ENCODE measurements at regions not wholly inside any gene's neighbourhood (a gene's known extent, or its start where the extent isn't known, plus 50 kb on each side); places are given as distances from the start of the nearest gene placed in this dataset.

- Histone ChIP-seq H2AFZ (ENCODE audit: low read depth, low read length) (no peak overlapping the region), H3K4me2 (ENCODE audit: insufficient read depth, low read length) (no peak overlapping the region), H3K9ac (replicated peaks; ENCODE audit: extremely low read depth, insufficient read depth, low read length) (no peak overlapping the region), H3K27me3 (ENCODE audit: control insufficient read depth in 2 of 2, insufficient read depth in 2 of 2, low read length in 2 of 2) (peaks cover 5 to 6% of the 10 kb centered on the region in 2 experiments), H3K9me3 (replicated peaks; ENCODE audit: control insufficient read depth, insufficient read depth, low read length) (no peaks in the 10 kb centered on the region), H3K36me3 (ENCODE audit: control insufficient read depth in 2 of 2, extremely low read depth in 1 of 2, insufficient read depth in 2 of 2, low read length in 2 of 2) (no peaks in the 10 kb centered on the region), H3K27ac (ENCODE audit: insufficient read depth, low read depth, low read length) (no peak overlapping the region), H4K20me1 (replicated peaks; ENCODE audit: control insufficient read depth, extremely low read depth, insufficient read depth, low read length) (no peaks in the 10 kb centered on the region), H3K9me1 (replicated peaks; ENCODE audit: control insufficient read depth, extremely low read depth, insufficient read depth, low read length) (no peaks in the 10 kb centered on the region), H3K4me3 (replicated peaks in 1 of 3; ENCODE audit: insufficient read depth in 1 of 3, low read depth in 1 of 3, low read length in 3 of 3) (no peak overlapping the region), H3K4me1 (ENCODE audit: control insufficient read depth, extremely low read depth, insufficient read depth, low read length) (no peaks in the 10 kb centered on the region), H3K79me2 (ENCODE audit: control insufficient read depth, insufficient read depth, low read length) (no peaks in the 10 kb centered on the region)
- POLR2A ChIA-PET = no interaction called here
- dilution Hi-C loops (cut with MboI; ENCODE audit: extremely low pct_ligation_motif_present, low sequenced_read_pairs) = no loop called here
- intact Hi-C loops (cut with micrococcal nuclease) = no loop called here
- CTCF ChIA-PET = no interaction called here
- DNase-seq (ENCODE audit: low read depth, low spot score) (no peak), FAIRE-seq (no peak)
- TF ChIP-seq CTCF (IDR thresholded peaks at IDR 0.05; ENCODE audit: extremely low read depth in 1 of 2, insufficient read depth in 1 of 2, low read depth in 1 of 2, low read length in 2 of 2) = no peak
- no peak for TF ChIP-seq POLR2A (IDR thresholded peaks at IDR 0.05; ENCODE audit: low read depth, low read length)
- no peak for TF ChIP-seq JUN (IDR thresholded peaks at IDR 0.05; ENCODE audit: borderline replicate concordance, insufficient read depth, insufficient read length, low read depth)
- no peak for TF ChIP-seq EZH2 (IDR thresholded peaks at IDR 0.05; ENCODE audit: borderline replicate concordance, low read depth, low read length, severe bottlenecking)
- TF ChIP-seq GATA2 (IDR thresholded peaks at IDR 0.05; ENCODE audit: insufficient read depth, insufficient read length, low read depth, low read length) = no peak
- no peak for TF ChIP-seq POLR2AphosphoS5 (IDR thresholded peaks at IDR 0.05; ENCODE audit: insufficient read depth, low read depth, low read length)
- no peak for TF ChIP-seq MYC (IDR thresholded peaks at IDR 0.05; ENCODE audit: low read depth, low read length)
- TF ChIP-seq MAX (IDR thresholded peaks at IDR 0.05; ENCODE audit: insufficient read depth, insufficient read length) = no peak
- no TSS peak for BruUV-seq (replicated peaks)
These were observed 78.1 kb upstream of the PELI2 start for GRCh38 chr14:56040121-56040520.
